NCI-H2171 (cell line): ENCODE measurements at regions not wholly inside any gene's neighbourhood (a gene's known extent, or its start where the extent isn't known, plus 50 kb on each side); places are given as distances from the start of the nearest gene placed in this dataset.

Experiments used
- DNase-seq: peaks from one replicate; lab custom pipeline; 2025; lab: John Stamatoyannopoulos, UW

- DNase-seq = no peak
Measured at GRCh38 chr20:55783381-55783780, 221.9 kb downstream of the CBLN4 start.

DNA sequence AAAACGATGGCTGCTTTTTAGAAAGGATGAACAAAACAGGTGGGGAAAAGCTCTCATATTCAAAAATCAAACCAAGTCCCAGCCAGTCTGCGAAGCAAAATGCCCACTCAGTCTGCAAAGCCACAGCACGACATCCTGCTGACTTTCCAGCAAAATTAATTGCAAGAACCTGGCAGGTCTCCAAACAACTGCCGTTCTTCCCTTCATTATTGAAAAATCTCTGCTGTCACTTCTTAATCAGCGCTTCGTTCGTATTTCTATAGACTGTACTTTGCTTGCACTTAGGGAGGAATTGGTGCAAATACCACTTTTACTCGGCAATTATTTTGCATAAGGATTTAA is 222.4 kb downstream of the CBLN4 start:
- no peak for DNase-seq

- no peak for DNase-seq
Measured at GRCh38 chr20:55782224-55782911, 223.0 kb downstream of the CBLN4 start.

DNA sequence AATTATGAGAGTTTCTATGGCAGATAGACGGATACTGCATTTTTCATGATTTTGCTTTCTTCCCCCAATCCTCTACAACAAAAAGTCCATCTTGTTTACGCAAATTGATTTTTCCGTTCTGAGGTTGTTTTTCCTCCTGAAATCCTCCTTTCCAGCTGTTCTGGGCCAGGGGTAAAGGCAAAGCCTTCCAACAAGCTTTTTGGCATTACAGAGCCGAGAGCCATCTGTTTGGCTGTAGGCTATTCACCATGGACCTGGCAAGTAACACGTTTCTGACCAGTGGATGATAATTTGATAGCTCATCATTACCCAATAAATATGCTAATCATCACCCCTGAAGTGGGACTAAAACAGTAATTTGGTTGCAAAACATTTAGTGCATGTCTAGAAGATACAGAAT is 226.5 kb downstream of the CBLN4 start:
- DNase-seq = no peak

GRCh38 chr20:55777641-55778040 is 227.7 kb downstream of the CBLN4 start:
- DNase-seq = no peak

GRCh38 chr20:55776176-55776575 is 229.1 kb downstream of the CBLN4 start:
- no peak for DNase-seq

- no peak for DNase-seq
Measured at GRCh38 chr20:55774628-55775027, 230.7 kb downstream of the CBLN4 start.

GRCh38 chr20:55761797-55762196 is 243.5 kb downstream of the CBLN4 start:
- DNase-seq = no peak

DNA sequence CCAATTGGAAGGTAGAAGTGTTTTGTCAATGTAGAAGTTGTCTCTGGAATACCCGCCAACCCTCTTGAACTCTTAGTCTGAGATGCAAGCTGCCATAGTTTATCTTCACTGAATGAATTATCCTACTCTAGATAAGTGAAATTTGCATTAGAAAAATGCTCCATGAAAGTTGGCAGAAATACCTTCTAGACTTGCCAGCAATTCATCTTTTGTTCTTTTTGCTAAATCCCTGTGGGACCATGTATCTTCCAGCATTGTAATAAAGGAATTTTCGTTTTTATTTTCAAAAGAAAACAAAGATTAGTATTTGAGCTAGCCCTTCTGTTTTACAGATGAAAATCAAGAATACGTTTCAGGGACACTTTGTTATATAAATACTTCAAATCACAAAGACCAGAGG is 244.2 kb downstream of the CBLN4 start:
- no peak for DNase-seq

DNA sequence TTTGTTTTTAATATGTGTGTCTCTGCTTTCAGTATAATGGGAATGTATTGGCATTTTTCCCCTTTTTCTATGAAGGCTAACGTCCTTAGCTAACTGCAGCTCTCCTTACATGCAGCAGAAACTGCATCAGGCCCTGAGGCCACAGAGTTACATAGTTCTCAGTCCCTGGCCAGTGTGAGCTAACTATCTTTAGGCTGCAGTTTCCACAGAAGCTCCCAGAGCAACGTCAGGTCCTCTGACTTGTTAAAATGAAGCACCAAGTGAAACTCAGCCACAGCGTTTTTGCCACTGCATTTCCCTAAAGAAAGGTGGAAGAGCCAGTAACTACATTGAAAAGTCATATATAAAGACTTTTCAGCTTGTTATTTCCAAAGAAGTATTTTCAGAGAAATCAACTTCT is 244.7 kb downstream of the CBLN4 start:
- no peak for DNase-seq

- no peak for DNase-seq
Measured at GRCh38 chr20:55755861-55756260, 249.5 kb downstream of the CBLN4 start.

DNA sequence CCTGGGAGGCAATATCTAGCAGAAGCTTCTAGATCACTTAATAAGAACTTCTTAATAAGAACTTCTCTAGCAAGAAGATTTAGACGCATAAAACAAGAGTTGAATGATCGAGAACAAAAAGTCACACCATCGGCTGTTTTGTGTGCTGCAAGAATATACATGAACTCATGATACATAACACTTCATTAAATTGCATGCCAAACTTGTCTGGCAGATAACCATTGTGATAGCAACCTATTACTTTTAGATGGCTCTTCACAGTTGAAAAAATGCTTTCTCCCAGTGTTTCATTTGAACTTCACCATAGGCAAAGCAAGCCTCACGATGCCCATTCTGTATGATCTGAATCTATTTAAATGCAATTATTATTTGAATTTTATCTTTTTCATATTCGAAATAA is 249.9 kb downstream of the CBLN4 start:
- DNase-seq = no peak

DNA sequence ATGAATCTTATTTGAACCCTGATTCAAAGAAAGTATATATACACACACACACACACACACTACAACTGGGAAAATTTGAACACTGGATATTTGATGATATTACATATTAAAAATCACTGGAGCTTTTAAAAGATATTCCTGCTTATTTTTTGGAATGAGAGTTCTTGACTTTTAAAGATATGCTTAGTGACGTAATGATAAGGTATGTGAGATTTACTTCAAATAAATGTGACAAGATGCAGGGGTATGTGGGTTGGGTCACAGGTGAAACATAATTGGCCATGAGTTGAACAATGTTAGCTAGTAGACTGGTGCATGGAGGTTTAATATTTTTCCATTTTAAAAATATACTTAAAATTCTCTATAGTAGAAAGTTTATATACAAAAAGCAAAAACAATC is 258.6 kb downstream of the CBLN4 start:
- no peak for DNase-seq

GRCh38 chr20:55745840-55746239 is 259.5 kb downstream of the CBLN4 start:
- DNase-seq = no peak

- DNase-seq = no peak
Measured at GRCh38 chr20:55744896-55745295, 260.4 kb downstream of the CBLN4 start.

DNA sequence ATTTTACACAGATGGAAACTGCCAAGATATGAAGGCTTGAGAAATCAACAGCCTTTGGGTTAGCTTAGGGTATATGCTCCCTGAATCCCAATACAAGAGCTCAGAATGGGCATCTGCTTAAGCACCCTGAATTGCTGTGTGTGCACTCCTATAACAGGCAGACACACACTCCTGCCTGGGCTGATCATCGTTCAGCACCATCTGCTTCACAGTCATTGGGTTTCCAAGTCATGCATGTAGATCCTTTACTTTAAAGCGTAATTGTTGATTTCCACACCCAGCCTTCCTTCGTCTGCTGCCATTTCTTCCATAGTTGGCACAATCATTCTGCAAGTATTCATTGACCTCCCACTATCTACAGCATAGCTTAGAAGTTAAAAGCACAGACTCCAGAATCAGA is 263.5 kb downstream of the CBLN4 start:
- no peak for DNase-seq

DNA sequence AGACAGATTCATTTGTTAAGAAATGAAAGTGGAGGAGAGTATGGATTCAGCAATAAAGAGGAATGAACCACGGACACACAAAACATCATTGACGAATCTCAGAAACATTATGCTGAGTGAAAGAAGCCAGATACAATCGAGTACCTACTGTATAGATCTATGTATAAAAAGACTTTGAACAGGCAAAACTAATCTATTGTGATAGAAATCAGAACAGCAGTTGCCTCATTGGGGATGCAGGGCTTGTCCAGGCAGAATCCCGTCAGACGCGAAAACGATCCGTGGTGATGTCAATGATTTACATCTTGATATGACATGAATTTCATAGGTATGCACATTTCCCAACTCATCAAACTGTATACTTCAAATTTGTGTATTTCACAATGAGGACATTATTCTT is 265.2 kb downstream of the CBLN4 start:
- DNase-seq = no peak

DNA sequence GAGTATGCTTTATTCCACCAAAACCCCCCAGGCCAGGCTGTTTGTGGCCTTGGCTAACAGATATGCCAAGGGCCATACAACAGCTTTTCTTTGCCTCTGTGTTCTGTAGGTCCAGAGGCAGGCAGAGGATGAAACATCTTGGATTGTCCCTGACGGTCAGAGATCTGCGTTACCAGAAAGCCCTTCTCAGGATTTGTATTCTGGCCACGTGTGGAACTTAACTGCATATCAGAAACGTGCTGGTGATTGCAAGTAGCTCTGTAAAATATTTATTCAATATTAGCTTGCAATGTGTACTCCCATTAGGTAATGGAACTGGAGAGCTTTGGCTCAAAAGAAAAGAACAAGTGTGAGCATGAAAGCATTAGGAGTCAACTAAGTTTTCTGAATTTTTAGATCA is 275.0 kb downstream of the CBLN4 start:
- DNase-seq = no peak

GRCh38 chr20:55714736-55715135 is 290.6 kb downstream of the CBLN4 start:
- DNase-seq = no peak

GRCh38 chr20:55714082-55714481 is 291.2 kb downstream of the CBLN4 start:
- no peak for DNase-seq

DNA sequence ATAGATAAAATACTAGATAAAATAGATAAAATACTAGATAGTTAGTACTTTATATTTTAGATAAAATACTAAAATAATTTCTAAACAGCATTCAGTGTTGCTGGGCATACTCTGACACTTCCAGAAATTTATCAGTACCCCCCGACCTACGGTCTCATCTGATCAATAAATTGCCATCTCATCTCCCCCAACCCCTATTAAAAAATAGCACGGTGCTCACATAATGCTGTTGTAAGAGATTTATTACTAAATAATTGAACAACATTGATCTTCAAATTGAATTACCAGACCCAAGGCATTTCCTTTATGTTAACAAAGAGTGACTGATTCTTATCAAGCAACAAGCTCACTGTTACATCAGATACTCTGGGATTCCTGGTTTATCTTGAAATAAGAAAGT is 300.9 kb downstream of the CBLN4 start:
- DNase-seq = no peak

- DNase-seq = no peak
Measured at GRCh38 chr20:55701467-55701866, 303.9 kb downstream of the CBLN4 start.

GRCh38 chr20:55696520-55696919 is 308.8 kb downstream of the CBLN4 start:
- DNase-seq = no peak

- no peak for DNase-seq
Measured at GRCh38 chr20:55693641-55694040, 311.7 kb downstream of the CBLN4 start.

DNA sequence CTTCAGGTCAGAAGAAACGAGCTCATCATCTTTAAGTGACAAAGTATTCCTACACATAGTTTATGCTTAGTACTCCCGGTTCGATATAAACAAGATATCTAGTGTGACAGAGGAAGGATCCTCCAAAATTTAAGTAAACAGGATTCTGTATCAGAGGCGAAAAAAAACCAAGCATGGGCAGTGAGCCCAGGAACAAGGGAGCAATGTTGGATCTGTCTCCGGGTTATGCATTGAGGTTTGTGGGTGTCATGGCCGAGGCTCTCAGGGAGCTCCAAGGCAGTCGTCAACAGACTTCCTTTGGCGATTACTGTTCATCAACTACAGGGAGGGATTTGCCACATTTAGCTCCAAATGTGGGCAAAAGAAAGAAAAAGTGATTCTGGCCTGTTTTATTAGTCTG is 319.5 kb downstream of the CBLN4 start:
- no peak for DNase-seq
